ENCODE measurements at regions not wholly inside any gene's neighbourhood (a gene's known extent, or its start where the extent isn't known, plus 50 kb on each side); places are given as distances from the start of the nearest gene placed in this dataset.

DNA sequence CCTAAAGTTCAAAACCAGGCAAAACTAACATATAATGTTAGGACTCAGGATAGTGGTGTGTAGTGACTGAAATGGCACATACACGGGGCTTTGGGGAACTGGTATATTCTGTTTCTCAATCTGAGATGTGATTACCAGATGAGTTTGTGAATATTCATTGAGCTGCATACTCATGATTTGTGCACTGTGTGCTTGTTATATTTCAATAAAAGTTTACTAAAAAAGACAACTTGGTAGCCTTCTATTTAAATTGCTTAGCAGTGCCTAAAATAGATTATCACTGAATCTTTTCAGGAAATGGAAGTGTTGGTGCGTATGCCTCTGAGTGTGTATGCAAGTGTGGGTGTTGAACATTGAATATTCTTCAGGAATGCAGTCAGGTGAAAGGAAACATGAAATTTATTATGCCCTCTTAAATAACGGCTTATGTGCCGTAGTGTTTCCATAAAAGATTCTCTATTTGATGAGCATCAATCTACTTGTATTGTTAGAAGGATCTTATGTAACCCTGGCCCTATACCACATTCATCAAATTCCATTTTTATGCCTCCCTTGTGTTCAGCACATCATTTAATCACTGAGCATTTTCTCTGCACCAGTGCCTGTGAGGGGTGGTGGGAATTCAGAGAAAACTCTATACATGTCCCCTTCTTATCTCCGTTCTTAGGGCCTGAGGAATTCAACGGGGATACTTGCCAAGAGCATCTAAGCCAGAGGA lies 82.6 kb upstream of the AUTS2 start:
- no peaks in the 10 kb centered on the region for H3K9me1 ChIP-seq (ENCODE audit: insufficient read depth, low read length)
- H3K23ac ChIP-seq (ENCODE audit: low read depth, low read length): no peak overlapping the region
- H3K79me1 ChIP-seq (ENCODE audit: low read depth in 1 of 2, low read length in 2 of 2): no peaks in the 10 kb centered on the region
- H2AFZ ChIP-seq (replicated peaks; ENCODE audit: low read length, poor library complexity): no peak overlapping the region
- ChIA-PET CTCF (no interaction called here), POLR2A (ENCODE audit: unreplicated experiment) (no interaction called here)
- no peak for ATAC-seq (ENCODE audit: low read depth)
- no peaks in the 10 kb centered on the region for H3K36me3 ChIP-seq (ENCODE audit: control insufficient read depth, insufficient read depth, low read length)
- H2BK120ac ChIP-seq (ENCODE audit: low read depth, low read length): no peak overlapping the region
- no peak overlapping the region for H3K27ac ChIP-seq (ENCODE audit: insufficient read depth, low read length)
- peaks cover 9% of the 10 kb centered on the region; the same call in 1 of the 2 replicates for H3K9me3 ChIP-seq (ENCODE audit: control insufficient read depth, insufficient read depth, low read length)
- H3K4ac ChIP-seq (ENCODE audit: low read depth, low read length): no peak overlapping the region
- no TSS peak for BruUV-seq (replicated peaks)
- dilution Hi-C loops (cut with HindIII; ENCODE audit: low sequenced_read_pairs, unreplicated experiment): no loop called here
- no CpG with 5 or more reads among the region's 6 CpGs for WGBS, 2 experiments (ENCODE audit: extremely low coverage in 2 of 2, insufficient read length in 1 of 2)
- H3K4me2 ChIP-seq (ENCODE audit: low read depth, low read length): no peak overlapping the region
- no peaks in the 10 kb centered on the region for H4K20me1 ChIP-seq (ENCODE audit: insufficient read depth, low read length)
- no peaks in the 10 kb centered on the region for H3K27me3 ChIP-seq (ENCODE audit: control insufficient read depth, insufficient read depth, low read length)
- TF ChIP-seq MAFK (IDR thresholded peaks at IDR 0.05; ENCODE audit: low read depth, low read length) (no peak), CHD1 (IDR thresholded peaks at IDR 0.05; ENCODE audit: low read depth, low read length) (no peak), BHLHE40 (IDR thresholded peaks at IDR 0.05; ENCODE audit: low read depth, low read length) (no peak), RAD21 (IDR thresholded peaks at IDR 0.05; ENCODE audit: low read length) (no peak), CEBPB (IDR thresholded peaks at IDR 0.05; ENCODE audit: low read depth, low read length) (no peak), RFX5 (IDR thresholded peaks at IDR 0.05; ENCODE audit: low read depth, low read length) (no peak), NFE2L2 (IDR thresholded peaks at IDR 0.05; ENCODE audit: low read depth, low read length) (no peak), POLR2A (IDR thresholded peaks at IDR 0.05; ENCODE audit: low read depth, low read length) (no peak), MAZ (IDR thresholded peaks at IDR 0.05; ENCODE audit: borderline replicate concordance, low read depth, low read length) (no peak), MXI1 (IDR thresholded peaks at IDR 0.05; ENCODE audit: borderline replicate concordance, low read depth, low read length) (no peak), SMC3 (IDR thresholded peaks at IDR 0.05; ENCODE audit: low read depth, low read length) (no peak), RCOR1 (IDR thresholded peaks at IDR 0.05; ENCODE audit: insufficient replicate concordance, low read length) (no peak), FOS (IDR thresholded peaks at IDR 0.05; ENCODE audit: low read depth, low read length) (no peak)
- TF ChIP-seq, protein P1, sequence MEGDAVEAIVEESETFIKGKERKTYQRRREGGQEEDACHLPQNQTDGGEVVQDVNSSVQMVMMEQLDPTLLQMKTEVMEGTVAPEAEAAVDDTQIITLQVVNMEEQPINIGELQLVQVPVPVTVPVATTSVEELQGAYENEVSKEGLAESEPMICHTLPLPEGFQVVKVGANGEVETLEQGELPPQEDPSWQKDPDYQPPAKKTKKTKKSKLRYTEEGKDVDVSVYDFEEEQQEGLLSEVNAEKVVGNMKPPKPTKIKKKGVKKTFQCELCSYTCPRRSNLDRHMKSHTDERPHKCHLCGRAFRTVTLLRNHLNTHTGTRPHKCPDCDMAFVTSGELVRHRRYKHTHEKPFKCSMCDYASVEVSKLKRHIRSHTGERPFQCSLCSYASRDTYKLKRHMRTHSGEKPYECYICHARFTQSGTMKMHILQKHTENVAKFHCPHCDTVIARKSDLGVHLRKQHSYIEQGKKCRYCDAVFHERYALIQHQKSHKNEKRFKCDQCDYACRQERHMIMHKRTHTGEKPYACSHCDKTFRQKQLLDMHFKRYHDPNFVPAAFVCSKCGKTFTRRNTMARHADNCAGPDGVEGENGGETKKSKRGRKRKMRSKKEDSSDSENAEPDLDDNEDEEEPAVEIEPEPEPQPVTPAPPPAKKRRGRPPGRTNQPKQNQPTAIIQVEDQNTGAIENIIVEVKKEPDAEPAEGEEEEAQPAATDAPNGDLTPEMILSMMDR (conservative IDR thresholded peaks at IDR 0.05; ENCODE audit: low read depth, low read length): no peak
- TF ChIP-seq, protein P2, sequence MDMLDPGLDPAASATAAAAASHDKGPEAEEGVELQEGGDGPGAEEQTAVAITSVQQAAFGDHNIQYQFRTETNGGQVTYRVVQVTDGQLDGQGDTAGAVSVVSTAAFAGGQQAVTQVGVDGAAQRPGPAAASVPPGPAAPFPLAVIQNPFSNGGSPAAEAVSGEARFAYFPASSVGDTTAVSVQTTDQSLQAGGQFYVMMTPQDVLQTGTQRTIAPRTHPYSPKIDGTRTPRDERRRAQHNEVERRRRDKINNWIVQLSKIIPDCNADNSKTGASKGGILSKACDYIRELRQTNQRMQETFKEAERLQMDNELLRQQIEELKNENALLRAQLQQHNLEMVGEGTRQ (IDR thresholded peaks at IDR 0.05; ENCODE audit: low read depth, low read length): no peak
- intact Hi-C loops (cut with micrococcal nuclease): no loop called here
- H3K14ac ChIP-seq (replicated peaks; ENCODE audit: low read depth, low read length): no peak overlapping the region
- H3K4me1 ChIP-seq (ENCODE audit: control insufficient read depth, insufficient read depth, low read length): no peaks in the 10 kb centered on the region
- H2BK5ac ChIP-seq (ENCODE audit: low read depth, low read length, poor library complexity, severe bottlenecking): no peak overlapping the region
- in situ Hi-C loops (cut with MboI; ENCODE audit: low sequenced_read_pairs): no loop called here
- H2AK9ac ChIP-seq (replicated peaks; ENCODE audit: low read depth, low read length, poor library complexity): no peak overlapping the region
- DNase-seq: no peak
- no peak overlapping the region for H4K8ac ChIP-seq (ENCODE audit: low read depth in 2 of 2, low read length in 2 of 2)
- no peak overlapping the region for H3K56ac ChIP-seq (ENCODE audit: extremely low read depth, insufficient read depth, low read length)
- H3K18ac ChIP-seq (ENCODE audit: low read depth, low read length): no peak overlapping the region
- H2BK20ac ChIP-seq (ENCODE audit: low read depth, low read length): no peak overlapping the region
- H3K9ac ChIP-seq (ENCODE audit: low read depth, low read length): no peak overlapping the region
- no peak overlapping the region for H2BK15ac ChIP-seq (ENCODE audit: low read depth, low read length)
- no peak overlapping the region for H4K91ac ChIP-seq (ENCODE audit: insufficient read depth, low read depth, low read length)
- H2AK5ac ChIP-seq (ENCODE audit: low read depth, low read length): no peak overlapping the region
- no peak overlapping the region for H4K5ac ChIP-seq (ENCODE audit: low read depth, low read length)
- no peak overlapping the region for H3K4me3 ChIP-seq (ENCODE audit: insufficient read depth, low read depth, low read length)

All from IMR-90 (cell line).